Suprapubic skin (tissue), 4 donors: ENCODE measurements at regions not wholly inside any gene's neighbourhood (a gene's known extent, or its start where the extent isn't known, plus 50 kb on each side); places are given as distances from the start of the nearest gene placed in this dataset.

Experiments
- DNase-seq, 2 donors: peaks; one replicate each; pipeline ENCODE4 v3.0.0-alpha.2; 2019; ENCODE audit warnings: low spot score in 2 of 2
- H3K27ac ChIP-seq: fragments of 200-600 bp; sonication (generic); one replicate; pipeline ENCODE4 v1.5.1; 2019
- H3K27me3 ChIP-seq: fragments of 200-600 bp; sonication (generic); one replicate; pipeline ENCODE4 v1.5.1; 2019
- H3K36me3 ChIP-seq: fragments of 200-600 bp; sonication (generic); one replicate; pipeline ENCODE4 v1.5.1; 2019
- H3K4me1 ChIP-seq: fragments of 200-600 bp; sonication (generic); one replicate; pipeline ENCODE4 v1.5.1; 2019
- H3K4me3 ChIP-seq: fragments of 200-600 bp; sonication (generic); one replicate; pipeline ENCODE4 v1.5.1; 2019; ENCODE audit warnings: mild to moderate bottlenecking
- H3K9me3 ChIP-seq: fragments of 200-600 bp; sonication (generic); one replicate; pipeline ENCODE4 v1.5.1; 2019
- EP300 ChIP-seq: sonication (generic); formaldehyde crosslinking; IDR thresholded peaks from one replicate; pipeline ENCODE4 v1.6.1; 2017; ENCODE audit warnings: antibody characterized with exemption
- POLR2A ChIP-seq, 2 donors: fragments of 450-650 bp; IDR thresholded peaks; one replicate each; pipeline ENCODE4 v1.6.1; 2017; ENCODE audit warnings: antibody characterized with exemption in 2 of 2, mild to moderate bottlenecking in 2 of 2, moderate library complexity in 2 of 2
- POLR2AphosphoS5 ChIP-seq, 3 donors: sonication (generic); formaldehyde crosslinking; IDR thresholded peaks; one replicate each; pipeline ENCODE4 v1.6.1; 2017; ENCODE audit warnings: antibody characterized with exemption in 3 of 3
- WGBS: methylation state at CpG from one replicate; pipeline ENCODE4 v1.1.5; 2018; 5-methylcytosine and 5-hydroxymethylcytosine counted together
- TF ChIP-seq, protein P1 (sequence below), 2 donors: fragments of 200-600 bp in 1 of 2; fragments of 450-650 bp in 1 of 2; sonication (generic) in 1 of 2; IDR thresholded peaks; one replicate each; pipeline ENCODE4 v1.5.1; 2016 to 2019; ENCODE audit warnings: antibody characterized with exemption in 2 of 2, mild to moderate bottlenecking in 1 of 2, moderate library complexity in 1 of 2

DNA sequence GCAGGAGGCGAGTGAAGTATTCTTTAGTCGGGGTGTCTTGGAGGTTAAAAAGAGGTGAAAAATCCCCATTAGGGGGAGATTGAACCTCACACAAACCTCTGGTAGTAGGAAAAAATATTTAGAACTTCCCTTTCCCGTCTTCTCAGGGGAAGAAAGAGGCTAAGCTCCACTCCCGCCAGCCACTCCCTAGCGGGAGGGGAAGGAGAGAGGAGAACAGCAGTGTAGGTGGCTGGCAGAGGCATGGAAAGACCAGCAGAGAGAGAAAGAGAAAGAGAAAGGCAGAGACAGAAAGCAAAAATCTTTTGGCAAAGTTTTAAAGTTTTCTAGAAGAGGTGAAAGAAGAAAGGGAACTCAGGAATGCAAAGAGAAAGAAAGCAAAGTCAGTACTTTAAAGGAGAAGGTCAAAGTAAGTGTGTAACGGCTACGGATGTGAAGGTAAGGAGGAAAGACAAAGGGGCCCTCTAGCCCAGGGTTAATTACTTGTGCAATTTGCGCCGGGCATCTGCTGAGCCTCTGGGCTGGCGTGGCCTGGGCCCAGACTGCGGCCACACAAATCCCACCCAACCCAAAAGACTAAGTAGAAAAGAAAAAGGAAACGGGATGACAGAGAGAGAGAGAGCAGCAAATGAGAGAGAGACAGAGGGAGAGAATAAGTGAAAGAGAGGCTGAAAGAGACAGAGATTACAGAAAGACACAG is 72.3 kb upstream of the ZNF746 start:
- Histone ChIP-seq H3K36me3 (peaks cover 9% of the 10 kb centered on the region), H3K4me1 (no peaks in the 10 kb centered on the region), H3K9me3 (peaks cover 29% of the 10 kb centered on the region), H3K27me3 (no peaks in the 10 kb centered on the region), H3K27ac (no peak overlapping the region), H3K4me3 (no peak overlapping the region)
- WGBS: 95% methylated on average over 12 of the region's 12 CpGs
- TF ChIP-seq, protein P1, sequence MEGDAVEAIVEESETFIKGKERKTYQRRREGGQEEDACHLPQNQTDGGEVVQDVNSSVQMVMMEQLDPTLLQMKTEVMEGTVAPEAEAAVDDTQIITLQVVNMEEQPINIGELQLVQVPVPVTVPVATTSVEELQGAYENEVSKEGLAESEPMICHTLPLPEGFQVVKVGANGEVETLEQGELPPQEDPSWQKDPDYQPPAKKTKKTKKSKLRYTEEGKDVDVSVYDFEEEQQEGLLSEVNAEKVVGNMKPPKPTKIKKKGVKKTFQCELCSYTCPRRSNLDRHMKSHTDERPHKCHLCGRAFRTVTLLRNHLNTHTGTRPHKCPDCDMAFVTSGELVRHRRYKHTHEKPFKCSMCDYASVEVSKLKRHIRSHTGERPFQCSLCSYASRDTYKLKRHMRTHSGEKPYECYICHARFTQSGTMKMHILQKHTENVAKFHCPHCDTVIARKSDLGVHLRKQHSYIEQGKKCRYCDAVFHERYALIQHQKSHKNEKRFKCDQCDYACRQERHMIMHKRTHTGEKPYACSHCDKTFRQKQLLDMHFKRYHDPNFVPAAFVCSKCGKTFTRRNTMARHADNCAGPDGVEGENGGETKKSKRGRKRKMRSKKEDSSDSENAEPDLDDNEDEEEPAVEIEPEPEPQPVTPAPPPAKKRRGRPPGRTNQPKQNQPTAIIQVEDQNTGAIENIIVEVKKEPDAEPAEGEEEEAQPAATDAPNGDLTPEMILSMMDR (IDR thresholded peaks at IDR 0.05): no peak
- TF ChIP-seq POLR2AphosphoS5 (IDR thresholded peaks at IDR 0.05) (no peak), POLR2A (IDR thresholded peaks at IDR 0.05) (no peak), EP300 (no peak)
- no peak for DNase-seq

- Histone ChIP-seq H3K4me1 (no peaks in the 10 kb centered on the region), H3K27ac (no peak overlapping the region), H3K36me3 (peaks cover 9% of the 10 kb centered on the region), H3K27me3 (no peaks in the 10 kb centered on the region), H3K4me3 (no peak overlapping the region), H3K9me3 (peaks cover 30% of the 10 kb centered on the region)
- DNase-seq: no peak
- 96% methylated on average over 6 of the region's 6 CpGs for WGBS
- TF ChIP-seq POLR2AphosphoS5 (IDR thresholded peaks at IDR 0.05): no peak
- TF ChIP-seq, protein P1 (IDR thresholded peaks at IDR 0.05): no peak
- TF ChIP-seq POLR2A (IDR thresholded peaks at IDR 0.05): no peak
- TF ChIP-seq EP300: no peak
Measured at GRCh38 chr7:149569025-149569725, 71.6 kb upstream of the ZNF746 start.

- H3K4me1 ChIP-seq: no peaks in the 10 kb centered on the region
- peaks cover 9% of the 10 kb centered on the region for H3K36me3 ChIP-seq
Measured at GRCh38 chr7:149568218-149568617, 70.6 kb upstream of the ZNF746 start.

GRCh38 chr7:149566103-149566502 is 68.5 kb upstream of the ZNF746 start:
- 92% methylated on average over 3 of the region's 3 CpGs for WGBS
- Histone ChIP-seq H3K36me3 (peaks cover 9% of the 10 kb centered on the region), H3K9me3 (peaks cover 20% of the 10 kb centered on the region), H3K4me3 (no peak overlapping the region), H3K4me1 (no peaks in the 10 kb centered on the region), H3K27me3 (no peaks in the 10 kb centered on the region), H3K27ac (no peak overlapping the region)
- DNase-seq: no peak
- TF ChIP-seq POLR2AphosphoS5 (IDR thresholded peaks at IDR 0.05) (no peak), EP300 (no peak), POLR2A (IDR thresholded peaks at IDR 0.05) (no peak)
- TF ChIP-seq, protein P1 (IDR thresholded peaks at IDR 0.05): no peak

More at GRCh38 chr7:149568218-149568617, 70.6 kb upstream of the ZNF746 start:
- DNase-seq: no peak
- TF ChIP-seq, protein P1 (IDR thresholded peaks at IDR 0.05): no peak
- TF ChIP-seq POLR2AphosphoS5 (IDR thresholded peaks at IDR 0.05) (no peak), POLR2A (IDR thresholded peaks at IDR 0.05) (no peak), EP300 (no peak)
- Histone ChIP-seq H3K27me3 (no peaks in the 10 kb centered on the region), H3K9me3 (peaks cover 20% of the 10 kb centered on the region), H3K27ac (no peak overlapping the region), H3K4me3 (no peak overlapping the region)
- whole genome bisulfite sequencing: 94% methylated on average over 5 of the region's 5 CpGs

GRCh38 chr7:149565096-149565382 is 67.4 kb upstream of the ZNF746 start:
- H3K27ac ChIP-seq: no peak overlapping the region
- no peaks in the 10 kb centered on the region for H3K27me3 ChIP-seq
- TF ChIP-seq POLR2AphosphoS5 (IDR thresholded peaks at IDR 0.05) (no peak), POLR2A (IDR thresholded peaks at IDR 0.05) (no peak), EP300 (no peak)
- TF ChIP-seq, protein P1 (IDR thresholded peaks at IDR 0.05): no peak
- H3K4me1 ChIP-seq: no peaks in the 10 kb centered on the region
- no peak overlapping the region for H3K4me3 ChIP-seq
- WGBS: 75% methylated on average over 1 of the region's 1 CpG
- no peak for DNase-seq
- H3K36me3 ChIP-seq: peaks cover 16% of the 10 kb centered on the region
- H3K9me3 ChIP-seq: peaks cover 18% of the 10 kb centered on the region
